ENCODE measurements at regions not wholly inside any gene's neighbourhood (a gene's known extent, or its start where the extent isn't known, plus 50 kb on each side); places are given as distances from the start of the nearest gene placed in this dataset.

DNA sequence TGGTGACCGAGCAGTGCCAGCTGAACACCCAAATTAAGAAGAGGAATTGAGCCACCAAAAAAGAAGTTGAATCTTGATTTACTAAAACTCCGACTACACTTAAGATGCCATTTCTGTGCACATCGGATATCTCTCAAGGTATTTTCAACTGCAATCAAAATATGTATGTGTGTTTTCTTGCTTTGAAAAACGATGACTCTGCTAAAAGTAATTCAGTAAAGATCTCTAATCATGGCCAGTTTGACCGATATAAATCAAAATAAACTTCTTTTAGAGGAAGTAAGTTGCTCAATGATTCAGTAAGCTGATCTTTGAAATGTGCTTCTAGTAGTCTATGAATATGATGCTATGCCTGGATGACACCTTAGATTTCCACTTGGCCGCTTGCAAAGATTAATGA lies 453.5 kb upstream of the TPK1 start:
- no peak for DNase-seq (ENCODE audit: low read depth, low spot score)
- H3K79me2 ChIP-seq (ENCODE audit: control insufficient read depth, insufficient read depth, low read length) = no peaks in the 10 kb centered on the region
- dilution Hi-C loops (cut with MboI; ENCODE audit: extremely low pct_ligation_motif_present, low sequenced_read_pairs) = no loop called here
- H2AFZ ChIP-seq (ENCODE audit: control insufficient read depth, low read length) = no peak overlapping the region
- no peak overlapping the region for H3K27ac ChIP-seq (ENCODE audit: control insufficient read depth, insufficient read depth, low read length)
- FAIRE-seq = no peak
- no peaks in the 10 kb centered on the region for H3K9me1 ChIP-seq (ENCODE audit: control insufficient read depth, extremely low read depth, insufficient read depth, low read length)
- H3K4me2 ChIP-seq (ENCODE audit: control insufficient read depth, extremely low read depth, insufficient read depth, low read depth, low read length) = no peak overlapping the region
- no peaks in the 10 kb centered on the region for H4K20me1 ChIP-seq (ENCODE audit: control insufficient read depth, extremely low read depth, insufficient read depth, low read length)
- no peaks in the 10 kb centered on the region for H3K9me3 ChIP-seq (ENCODE audit: control insufficient read depth, low read depth, low read length)
- H3K36me3 ChIP-seq (ENCODE audit: control insufficient read depth in 2 of 2, extremely low read depth in 1 of 2, insufficient read depth in 2 of 2, low read length in 2 of 2) = no peaks in the 10 kb centered on the region
- H3K4me3 ChIP-seq (ENCODE audit: control insufficient read depth in 2 of 3, extremely low read depth in 1 of 3, insufficient read depth in 2 of 3, low read depth in 1 of 3, low read length in 3 of 3) = no peak overlapping the region
- H3K9ac ChIP-seq (ENCODE audit: control insufficient read depth, extremely low read depth, insufficient read depth, low read length) = no peak overlapping the region
- H3K4me1 ChIP-seq (ENCODE audit: control insufficient read depth, extremely low read depth, insufficient read depth, low read length) = no peaks in the 10 kb centered on the region
- no peaks in the 10 kb centered on the region for H3K27me3 ChIP-seq (ENCODE audit: control insufficient read depth, extremely low read depth, insufficient read depth, low read length)
- no peak for TF ChIP-seq CTCF (optimal IDR thresholded peaks at IDR 0.05 in 1 of 3, IDR thresholded peaks at IDR 0.05 in 1 of 3, conservative IDR thresholded peaks at IDR 0.05 in 1 of 3; ENCODE audit: extremely low read depth in 1 of 3, insufficient read depth in 2 of 3, low read length in 3 of 3)
- no peak for TF ChIP-seq EZH2 (IDR thresholded peaks at IDR 0.05; ENCODE audit: low read length)

DNA sequence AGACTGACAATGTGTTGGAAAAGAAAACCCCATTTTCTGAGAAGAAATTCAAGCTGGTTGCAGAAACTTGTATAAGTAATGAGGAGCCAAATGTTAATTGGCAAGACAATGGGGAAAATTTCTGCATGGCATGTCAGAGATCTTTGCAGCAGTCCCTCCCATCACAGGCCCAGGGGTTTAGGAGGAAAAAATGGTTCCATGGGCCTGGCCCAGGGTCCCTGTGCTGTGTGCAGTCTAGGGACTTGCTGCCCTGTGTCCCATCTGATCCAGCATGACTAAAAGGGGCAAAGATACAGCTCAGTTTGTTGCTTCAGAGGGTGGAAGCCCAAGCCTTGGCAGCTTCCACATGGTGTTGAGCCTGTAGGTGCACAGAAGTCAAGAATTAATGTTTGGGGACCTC lies 440.3 kb upstream of the TPK1 start:
- FAIRE-seq (no peak), DNase-seq (ENCODE audit: low read depth, low spot score) (no peak)
- no peak overlapping the region for H3K4me2 ChIP-seq (ENCODE audit: control insufficient read depth, extremely low read depth, insufficient read depth, low read depth, low read length)
- H3K27me3 ChIP-seq (ENCODE audit: control insufficient read depth, extremely low read depth, insufficient read depth, low read length) = no peaks in the 10 kb centered on the region
- no peaks in the 10 kb centered on the region for H3K79me2 ChIP-seq (ENCODE audit: control insufficient read depth, insufficient read depth, low read length)
- no peaks in the 10 kb centered on the region for H3K9me3 ChIP-seq (ENCODE audit: control insufficient read depth, low read depth, low read length)
- dilution Hi-C loops (cut with MboI; ENCODE audit: extremely low pct_ligation_motif_present, low sequenced_read_pairs) = no loop called here
- H3K36me3 ChIP-seq (ENCODE audit: control insufficient read depth in 2 of 2, extremely low read depth in 1 of 2, insufficient read depth in 2 of 2, low read length in 2 of 2) = no peaks in the 10 kb centered on the region
- H2AFZ ChIP-seq (ENCODE audit: control insufficient read depth, low read length) = no peak overlapping the region
- H3K4me1 ChIP-seq (ENCODE audit: control insufficient read depth, extremely low read depth, insufficient read depth, low read length) = no peaks in the 10 kb centered on the region
- no peaks in the 10 kb centered on the region for H3K9me1 ChIP-seq (ENCODE audit: control insufficient read depth, extremely low read depth, insufficient read depth, low read length)
- H3K9ac ChIP-seq (ENCODE audit: control insufficient read depth, extremely low read depth, insufficient read depth, low read length) = no peak overlapping the region
- no peaks in the 10 kb centered on the region for H4K20me1 ChIP-seq (ENCODE audit: control insufficient read depth, extremely low read depth, insufficient read depth, low read length)
- no peak overlapping the region for H3K4me3 ChIP-seq (ENCODE audit: control insufficient read depth in 2 of 3, extremely low read depth in 1 of 3, insufficient read depth in 2 of 3, low read depth in 1 of 3, low read length in 3 of 3)
- H3K27ac ChIP-seq (ENCODE audit: control insufficient read depth, insufficient read depth, low read length) = no peak overlapping the region
- no peak for TF ChIP-seq CTCF (optimal IDR thresholded peaks at IDR 0.05 in 1 of 3, IDR thresholded peaks at IDR 0.05 in 1 of 3, conservative IDR thresholded peaks at IDR 0.05 in 1 of 3; ENCODE audit: extremely low read depth in 1 of 3, insufficient read depth in 2 of 3, low read length in 3 of 3)
- TF ChIP-seq EZH2 (IDR thresholded peaks at IDR 0.05; ENCODE audit: low read length) = no peak

All from keratinocyte (primary cell).